Lower leg skin (tissue), 3 donors: ENCODE measurements at regions not wholly inside any gene's neighbourhood (a gene's known extent, or its start where the extent isn't known, plus 50 kb on each side); places are given as distances from the start of the nearest gene placed in this dataset.

Experiments
- CTCF ChIP-seq, 3 donors: fragments of 450-650 bp; IDR thresholded peaks; one replicate each; pipeline ENCODE4 v1.5.1; 2016; ENCODE audit warnings: antibody characterized with exemption in 3 of 3, mild to moderate bottlenecking in 3 of 3, moderate library complexity in 2 of 3
- POLR2A ChIP-seq, 2 donors: fragments of 450-650 bp; IDR thresholded peaks; one replicate each; pipeline ENCODE4 v1.6.1; 2016 to 2017; ENCODE audit warnings: antibody characterized with exemption in 2 of 2, mild to moderate bottlenecking in 1 of 2, moderate library complexity in 1 of 2

- no peak for TF ChIP-seq POLR2A (IDR thresholded peaks at IDR 0.05)
- no peak for TF ChIP-seq CTCF (IDR thresholded peaks at IDR 0.05)
These were observed 283.5 kb upstream of the ZNF804A start for GRCh38 chr2:184314829-184315228.
